GM19351 (cell line): ENCODE measurements at regions not wholly inside any gene's neighbourhood (a gene's known extent, or its start where the extent isn't known, plus 50 kb on each side); places are given as distances from the start of the nearest gene placed in this dataset.

ENCODE experiments used
- ATAC-seq: cut with Tn5 transposase; IDR thresholded peaks from one replicate; pipeline ENCODE4 v1.9.1; 2021; ENCODE audit warnings: mild to moderate bottlenecking, moderate library complexity; ENCODE audit not compliant: unreplicated experiment

GRCh38 chr12:90064852-90065801 lies 356.5 kb upstream of the ATP2B1 start:
- no peak for ATAC-seq

- no peak for ATAC-seq
Observed at GRCh38 chr12:90062799-90063198, 354.2 kb upstream of the ATP2B1 start.

GRCh38 chr12:90061809-90062208 lies 353.2 kb upstream of the ATP2B1 start:
- ATAC-seq, result no peak

GRCh38 chr12:90060031-90060430 lies 351.4 kb upstream of the ATP2B1 start:
- no peak for ATAC-seq

- no peak for ATAC-seq
Observed at GRCh38 chr12:90058704-90059103, 350.1 kb upstream of the ATP2B1 start.

- no peak for ATAC-seq
Observed at GRCh38 chr12:90055071-90055470, 346.4 kb upstream of the ATP2B1 start.

GRCh38 chr12:90048918-90049317 lies 340.3 kb upstream of the ATP2B1 start:
- ATAC-seq, result no peak

- ATAC-seq, result no peak
Observed at GRCh38 chr12:90045559-90045958, 336.9 kb upstream of the ATP2B1 start.

GRCh38 chr12:90044069-90044468 lies 335.4 kb upstream of the ATP2B1 start:
- no peak for ATAC-seq

- no peak for ATAC-seq
Observed at GRCh38 chr12:90042920-90043641, 334.4 kb upstream of the ATP2B1 start.

GRCh38 chr12:90038289-90038688 lies 329.7 kb upstream of the ATP2B1 start:
- no peak for ATAC-seq

- ATAC-seq, result no peak
Observed at GRCh38 chr12:90037740-90038139, 329.1 kb upstream of the ATP2B1 start.

GRCh38 chr12:90036637-90037036 lies 328.0 kb upstream of the ATP2B1 start:
- ATAC-seq, result no peak

- ATAC-seq, result no peak
Observed at GRCh38 chr12:90030726-90031125, 322.1 kb upstream of the ATP2B1 start.

- ATAC-seq, result no peak
Observed at GRCh38 chr12:90029317-90029716, 320.7 kb upstream of the ATP2B1 start.

GRCh38 chr12:90028635-90029051 lies 320.0 kb upstream of the ATP2B1 start:
- ATAC-seq, result no peak

- ATAC-seq, result no peak
Observed at GRCh38 chr12:90027889-90028634, 319.4 kb upstream of the ATP2B1 start.

GRCh38 chr12:90027041-90027440 lies 318.4 kb upstream of the ATP2B1 start:
- ATAC-seq, result no peak

GRCh38 chr12:90026516-90026915 lies 317.9 kb upstream of the ATP2B1 start:
- ATAC-seq, result no peak

GRCh38 chr12:90024262-90024661 lies 315.6 kb upstream of the ATP2B1 start:
- no peak for ATAC-seq

- ATAC-seq, result no peak
Observed at GRCh38 chr12:90023207-90023900, 314.7 kb upstream of the ATP2B1 start.
